Stomach (tissue), 4 donors: ENCODE measurements at regions not wholly inside any gene's neighbourhood (a gene's known extent, or its start where the extent isn't known, plus 50 kb on each side); places are given as distances from the start of the nearest gene placed in this dataset.

Experiments used
- CTCF ChIP-seq, 7 experiments: fragments of 450-650 bp in 4 of 7; fragments of 200-600 bp in 3 of 7; sonication (generic) in 3 of 7; IDR thresholded peaks; one replicate each; pipeline ENCODE4 v1.5.1; 2016 to 2019; ENCODE audit warnings: antibody characterized with exemption in 7 of 7, control low read depth in 2 of 7, mild to moderate bottlenecking in 1 of 7
- POLR2A ChIP-seq, 4 donors: fragments of 450-650 bp; IDR thresholded peaks; one replicate each; pipeline ENCODE4 v1.6.1; 2016; ENCODE audit warnings: antibody characterized with exemption in 4 of 4, control low read depth in 2 of 4, mild to moderate bottlenecking in 1 of 4, moderate library complexity in 1 of 4

- TF ChIP-seq CTCF (IDR thresholded peaks at IDR 0.05): no peak
- no peak for TF ChIP-seq POLR2A (IDR thresholded peaks at IDR 0.05)
Observed at GRCh38 chr6:10315658-10316372, 99.1 kb downstream of the TFAP2A start.
